OCI-M1 (cell line): ENCODE measurements at regions not wholly inside any gene's neighbourhood (a gene's known extent, or its start where the extent isn't known, plus 50 kb on each side); places are given as distances from the start of the nearest gene placed in this dataset.

Source experiments
- DNase-seq: peaks from one replicate; lab custom pipeline; 2025; lab: John Stamatoyannopoulos, UW

- DNase-seq = no peak
Measured at GRCh38 chr1:219523411-219523810, 89.5 kb downstream of the ZC3H11B start.

- no peak for DNase-seq
Measured at GRCh38 chr1:219521325-219521724, 91.6 kb downstream of the ZC3H11B start.

- no peak for DNase-seq
Measured at GRCh38 chr1:219520241-219520640, 92.7 kb downstream of the ZC3H11B start.

- DNase-seq = no peak
Measured at GRCh38 chr1:219518907-219519248, 94.0 kb downstream of the ZC3H11B start.

GRCh38 chr1:219518168-219518906 is 94.6 kb downstream of the ZC3H11B start:
- DNase-seq = no peak

- DNase-seq = no peak
Measured at GRCh38 chr1:219517031-219517430, 95.9 kb downstream of the ZC3H11B start.

- no peak for DNase-seq
Measured at GRCh38 chr1:219514728-219515127, 98.2 kb downstream of the ZC3H11B start.

- DNase-seq = no peak
Measured at GRCh38 chr1:219507437-219507836, 105.5 kb downstream of the ZC3H11B start.

GRCh38 chr1:219506936-219507335 is 106.0 kb downstream of the ZC3H11B start:
- DNase-seq = no peak

GRCh38 chr1:219506473-219506899 is 106.4 kb downstream of the ZC3H11B start:
- no peak for DNase-seq

- peak; percentile 14 for DNase-seq
Measured at GRCh38 chr1:219505886-219506285, 107.0 kb downstream of the ZC3H11B start.

GRCh38 chr1:219503604-219504003 is 109.3 kb downstream of the ZC3H11B start:
- DNase-seq = no peak

GRCh38 chr1:219500327-219500897 is 112.5 kb downstream of the ZC3H11B start:
- DNase-seq = no peak

GRCh38 chr1:219498666-219499065 is 114.2 kb downstream of the ZC3H11B start:
- no peak for DNase-seq

GRCh38 chr1:219495737-219496408 is 117.0 kb downstream of the ZC3H11B start:
- DNase-seq = no peak

- no peak for DNase-seq
Measured at GRCh38 chr1:219492717-219493116, 120.2 kb downstream of the ZC3H11B start.

- no peak for DNase-seq
Measured at GRCh38 chr1:219490566-219490965, 122.3 kb downstream of the ZC3H11B start.

- DNase-seq = no peak
Measured at GRCh38 chr1:219489636-219490035, 123.3 kb downstream of the ZC3H11B start.

GRCh38 chr1:219488275-219488674 is 124.6 kb downstream of the ZC3H11B start:
- no peak for DNase-seq

- no peak for DNase-seq
Measured at GRCh38 chr1:219483530-219483929, 129.4 kb downstream of the ZC3H11B start.

- no peak for DNase-seq
Measured at GRCh38 chr1:219480011-219480410, 132.9 kb downstream of the ZC3H11B start.

GRCh38 chr1:219478811-219479210 is 134.1 kb downstream of the ZC3H11B start:
- DNase-seq = no peak

GRCh38 chr1:219477861-219478260 is 135.0 kb downstream of the ZC3H11B start:
- DNase-seq = no peak
